HepG2 (cell line): ENCODE measurements at regions not wholly inside any gene's neighbourhood (a gene's known extent, or its start where the extent isn't known, plus 50 kb on each side); places are given as distances from the start of the nearest gene placed in this dataset.

Experiments used
- ASH2L ChIP-seq: fragments of 300-600, 200-600 bp; sonication (generic); IDR thresholded peaks from 2 replicates; pipeline ENCODE4 v1.7.0; 2017; ENCODE audit warnings: low read depth, mild to moderate bottlenecking, moderate library complexity, mixed read lengths, low read length; ENCODE audit not compliant: insufficient read length
- ATAD3A ChIP-seq: sonication (generic); formaldehyde crosslinking; IDR thresholded peaks from 2 replicates; pipeline ENCODE4 v1.4.0; 2020; ENCODE audit warnings: missing genetic modification reagents
- BHLHE40 ChIP-seq: IDR thresholded peaks from 2 replicates; pipeline ENCODE4 v1.6.1; 2011; ENCODE audit warnings: low read length, improper control_type of control experiment
- BRD4 ChIP-seq: sonication (generic); formaldehyde crosslinking; IDR thresholded peaks from 2 replicates; pipeline ENCODE4 v1.4.0; 2020; ENCODE audit warnings: missing genetic modification reagents
- CENPT ChIP-seq: sonication (generic); formaldehyde crosslinking; IDR thresholded peaks from 2 replicates; pipeline ENCODE4 v1.8.0; 2022; ENCODE audit warnings: low read depth, mild to moderate bottlenecking, moderate library complexity, missing genetic modification reagents
- CREM ChIP-seq, 2 experiments: sonication (generic) in 1 of 2; formaldehyde crosslinking in 1 of 2; IDR thresholded peaks; 2 replicates each; pipeline versions ENCODE4 v1.4.0 to v1.6.1; 2016 to 2020; ENCODE audit warnings: antibody characterized with exemption in 1 of 2, mild to moderate bottlenecking in 1 of 2, missing genetic modification reagents in 1 of 2
- ELF1 ChIP-seq: sonication (generic); formaldehyde crosslinking; IDR thresholded peaks from 2 replicates; pipeline ENCODE4 v1.4.0; 2020; ENCODE audit warnings: missing genetic modification reagents
- FOXO4 ChIP-seq: sonication (generic); formaldehyde crosslinking; conservative IDR thresholded peaks from 2 replicates; pipeline ENCODE4 v1.8.1; 2023; ENCODE audit warnings: missing genetic modification reagents
- GABPB1 ChIP-seq: IDR thresholded peaks from 2 replicates; pipeline ENCODE4 v1.6.1; 2016; ENCODE audit warnings: mild to moderate bottlenecking, missing genetic modification reagents, moderate library complexity, missing compliant biosample characterization
- HHEX ChIP-seq: IDR thresholded peaks from 2 replicates; pipeline ENCODE4 v1.6.1; 2016; ENCODE audit warnings: control low read depth
- KDM3A ChIP-seq: IDR thresholded peaks from 2 replicates; pipeline ENCODE4 v1.6.1; 2018; ENCODE audit warnings: low read depth, missing compliant biosample characterization
- KLF15 ChIP-seq: sonication (generic); formaldehyde crosslinking; IDR thresholded peaks from 2 replicates; pipeline ENCODE4 v1.8.1; 2023; ENCODE audit warnings: borderline replicate concordance, mild to moderate bottlenecking, inconsistent platforms, missing genetic modification reagents, mixed read lengths
- NKX3-1 ChIP-seq: sonication (generic); formaldehyde crosslinking; IDR thresholded peaks from 2 replicates; pipeline ENCODE4 v1.5.0; 2020; ENCODE audit warnings: missing genetic modification reagents
- RFXAP ChIP-seq: sonication (generic); formaldehyde crosslinking; IDR thresholded peaks from 2 replicates; pipeline ENCODE4 v1.4.0; 2020; ENCODE audit warnings: missing genetic modification reagents, borderline replicate concordance
- YEATS4 ChIP-seq: sonication (generic); formaldehyde crosslinking; IDR thresholded peaks from 2 replicates; pipeline ENCODE4 v1.4.0; 2020; ENCODE audit warnings: missing genetic modification reagents, borderline replicate concordance
- ZNF138 ChIP-seq: sonication (generic); formaldehyde crosslinking; IDR thresholded peaks from 2 replicates; pipeline ENCODE4 v1.5.0; 2020; ENCODE audit warnings: mild to moderate bottlenecking, low read depth, missing genetic modification reagents
- ZNF18 ChIP-seq: sonication (generic); formaldehyde crosslinking; IDR thresholded peaks from 2 replicates; pipeline ENCODE4 v1.8.0; 2022; ENCODE audit warnings: mild to moderate bottlenecking, missing genetic modification reagents; ENCODE audit not compliant: insufficient replicate concordance
- ZNF550 ChIP-seq: sonication (generic); formaldehyde crosslinking; IDR thresholded peaks from 2 replicates; pipeline ENCODE4 v1.4.0; 2020; ENCODE audit warnings: mild to moderate bottlenecking, missing genetic modification reagents, borderline replicate concordance
- ZNF567 ChIP-seq: sonication (generic); formaldehyde crosslinking; IDR thresholded peaks from 2 replicates; pipeline ENCODE4 v1.8.1; 2023; ENCODE audit warnings: mild to moderate bottlenecking, missing genetic modification reagents, borderline replicate concordance
- ZNF615 ChIP-seq: sonication (generic); formaldehyde crosslinking; IDR thresholded peaks from 2 replicates; pipeline ENCODE4 v1.5.0; 2020; ENCODE audit warnings: mild to moderate bottlenecking, missing genetic modification reagents, borderline replicate concordance
- ZXDC ChIP-seq: sonication (generic); formaldehyde crosslinking; IDR thresholded peaks from 2 replicates; pipeline ENCODE4 v1.5.0; 2020; ENCODE audit warnings: mild to moderate bottlenecking, missing genetic modification reagents

- TF ChIP-seq KDM3A (CRISPR knock-in tag), result peak; percentile 99
- TF ChIP-seq GABPB1 (CRISPR knock-in tag), result peak; percentile 79
- TF ChIP-seq ELF1, result peak; percentile 79
- TF ChIP-seq ZNF615 (CRISPR knock-in tag), result no peak; the same call in 1 of the 2 replicates
- TF ChIP-seq YEATS4 (CRISPR knock-in tag), result peak; percentile 88
- TF ChIP-seq ZNF18 (CRISPR knock-in tag), result peak; percentile 95
- peak; percentile 85; the same call in 1 of the 2 replicates for TF ChIP-seq CENPT (CRISPR knock-in tag)
- TF ChIP-seq ZNF550, result 0 out of 2 replicates have a peak, but pooled peaks have one; percentile 77
- TF ChIP-seq ATAD3A (CRISPR knock-in tag), result no peak
- 0 out of 2 replicates have a peak, but pooled peaks have one; percentile 62 for TF ChIP-seq KLF15 (CRISPR knock-in tag)
- peak; percentile 91; the same call in 1 of the 2 replicates for TF ChIP-seq ZXDC
- TF ChIP-seq BRD4 (CRISPR knock-in tag), result peak; percentile 99
- TF ChIP-seq ZNF567 (CRISPR knock-in tag), result peak; percentile 79
- TF ChIP-seq CREM (IDR thresholded peaks at IDR 0.05), result peak; percentile 90
- no peak for TF ChIP-seq CREM (CRISPR knock-in tag; IDR thresholded peaks at IDR 0.05)
- TF ChIP-seq FOXO4 (CRISPR knock-in tag), result no peak
- TF ChIP-seq RFXAP (CRISPR knock-in tag), result peak; percentile 92
- TF ChIP-seq HHEX (CRISPR knock-in tag), result peak; percentile 57
- TF ChIP-seq NKX3-1 (CRISPR knock-in tag), result peak; percentile 62; the same call in 1 of the 2 replicates
- TF ChIP-seq ZNF138 (CRISPR knock-in tag), result no peak
- TF ChIP-seq BHLHE40, result peak; percentile 64; the same call in 1 of the 2 replicates
- TF ChIP-seq ASH2L, result peak; percentile 87
These were observed 78.0 kb downstream of the FGD2 start (continued) for GRCh38 chr6:37083243-37084138.
